GM21447 (cell line): ENCODE measurements at regions not wholly inside any gene's neighbourhood (a gene's known extent, or its start where the extent isn't known, plus 50 kb on each side); places are given as distances from the start of the nearest gene placed in this dataset.
"Not testable (repeated sequence)": the region's sequence is repeated elsewhere in the genome, so short reads cannot be mapped to it uniquely, and the experiment has no call there.

ENCODE experiments used
- ATAC-seq: cut with Tn5 transposase; IDR thresholded peaks from one replicate; pipeline ENCODE4 v1.9.1; 2021; ENCODE audit not compliant: unreplicated experiment

- ATAC-seq, result no peak
These were observed 336.1 kb downstream of the RPS29 start for GRCh38 chr14:49250109-49250508.

GRCh38 chr14:49249022-49249421 lies 337.2 kb downstream of the RPS29 start:
- no peak for ATAC-seq

GRCh38 chr14:49243777-49244176 lies 342.4 kb downstream of the RPS29 start:
- ATAC-seq, result not testable (repeated sequence)

GRCh38 chr14:49240383-49240782 lies 345.8 kb downstream of the RPS29 start:
- ATAC-seq, result no peak

DNA sequence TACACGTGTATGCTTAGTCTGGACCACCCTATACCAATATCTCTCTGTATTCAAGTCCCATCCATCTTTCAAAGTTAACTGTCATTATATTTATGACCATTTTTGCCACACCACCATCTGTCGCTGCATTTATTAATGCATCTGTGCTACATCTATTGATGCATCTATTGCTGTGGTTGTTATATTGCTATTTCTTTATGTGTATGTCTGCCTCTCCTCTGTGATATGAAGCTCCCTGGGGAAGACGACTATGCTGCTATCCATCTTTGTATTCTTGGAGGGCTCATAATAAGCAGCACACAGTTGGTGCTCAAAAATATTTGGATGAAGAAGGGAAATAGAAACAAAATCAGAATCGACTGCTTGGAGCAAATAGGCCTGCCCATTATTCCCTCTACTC lies 357.6 kb downstream of the RPS29 start:
- ATAC-seq, result no peak

DNA sequence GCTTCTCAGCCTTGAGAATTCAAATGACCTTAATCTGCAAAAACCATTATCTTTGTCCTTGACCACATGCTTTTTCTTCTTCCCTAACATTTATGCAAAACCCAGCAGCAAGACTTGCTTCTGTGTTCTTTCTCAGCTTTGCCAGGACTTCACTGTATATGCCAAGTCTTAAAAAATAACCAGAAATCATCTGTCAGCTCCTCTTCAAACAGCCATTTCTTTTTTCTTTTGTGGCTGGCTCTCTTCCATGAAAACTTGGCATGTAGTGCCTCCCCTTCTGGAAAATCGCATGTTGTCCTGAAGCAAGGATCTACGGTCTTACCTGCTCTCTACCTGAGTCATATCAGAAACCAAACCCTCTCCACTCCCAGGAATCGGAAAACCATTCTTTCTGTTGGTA lies 364.9 kb downstream of the RPS29 start:
- no peak for ATAC-seq

GRCh38 chr14:49220492-49220891 lies 365.7 kb downstream of the RPS29 start:
- no peak for ATAC-seq

DNA sequence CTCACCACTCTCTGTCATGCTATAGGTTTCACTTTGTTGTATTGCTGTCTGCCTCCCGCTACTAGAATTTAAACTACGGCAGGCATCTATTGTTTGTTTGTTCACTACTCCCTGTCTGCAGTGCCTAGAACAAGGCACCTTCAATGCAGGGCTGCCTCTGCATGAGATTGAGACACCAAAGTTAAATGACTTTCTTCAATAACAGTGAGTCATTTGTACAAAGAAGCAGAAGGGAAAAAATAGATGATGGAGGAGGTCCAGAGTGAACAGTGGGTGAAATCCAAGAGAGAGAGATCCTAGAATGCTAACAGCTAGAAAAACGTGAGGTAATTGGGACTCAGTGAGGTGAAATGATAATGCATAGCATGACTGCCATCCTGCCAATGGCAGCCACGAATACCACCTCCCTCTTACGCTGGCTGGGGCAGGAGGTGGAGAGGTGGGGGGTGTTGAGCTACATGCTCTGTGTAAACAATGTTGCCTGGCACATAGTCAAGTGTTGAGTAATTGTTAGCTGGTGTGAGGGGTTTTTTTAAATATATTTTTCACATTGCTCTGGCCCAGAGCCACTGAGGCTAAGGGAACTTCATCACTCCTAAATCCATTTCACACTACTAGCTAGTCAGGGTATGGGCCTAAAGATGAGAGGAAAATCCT lies 367.6 kb downstream of the RPS29 start:
- no peak for ATAC-seq

DNA sequence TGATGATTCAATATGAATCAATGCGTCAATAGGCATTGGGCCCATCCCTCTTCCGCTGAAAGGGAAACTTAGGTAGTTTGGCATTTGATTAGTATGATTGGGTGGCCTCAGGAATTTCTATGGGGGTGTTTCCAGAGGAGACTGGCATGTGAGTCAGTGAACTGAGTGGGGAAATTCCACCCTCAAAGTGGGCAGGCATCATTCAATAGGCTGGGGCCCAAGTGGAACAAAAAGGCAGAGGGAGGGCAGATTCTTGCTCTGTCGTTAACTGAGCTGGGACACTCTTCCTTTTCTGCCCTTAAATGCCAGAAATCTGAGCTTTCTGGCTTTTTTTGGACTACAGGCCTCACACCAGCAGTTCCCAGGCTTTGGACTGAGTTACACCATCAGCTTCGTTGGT lies 373.5 kb downstream of the RPS29 start:
- no peak for ATAC-seq

- ATAC-seq, result no peak
These were observed 376.8 kb downstream of the RPS29 start for GRCh38 chr14:49209416-49209815.

DNA sequence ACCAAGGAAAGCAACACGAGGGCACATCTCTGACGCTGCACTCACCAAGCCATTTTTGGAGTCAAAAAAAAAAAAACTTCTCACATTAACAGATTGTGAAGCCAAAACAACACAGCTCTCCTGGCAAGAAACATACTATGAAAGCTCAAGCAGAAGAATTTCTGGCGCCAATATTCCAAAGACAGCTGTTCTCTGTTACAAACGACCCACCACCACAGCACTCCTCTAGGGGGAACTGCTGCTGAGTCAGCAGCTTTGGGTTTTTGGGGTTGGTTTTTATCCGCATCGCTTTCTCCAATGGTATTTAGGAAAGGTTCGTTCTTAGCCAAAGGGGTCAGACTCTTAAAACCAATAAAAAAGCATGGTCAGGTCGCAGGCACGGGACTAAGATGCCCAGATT lies 379.4 kb downstream of the RPS29 start:
- no peak for ATAC-seq

DNA sequence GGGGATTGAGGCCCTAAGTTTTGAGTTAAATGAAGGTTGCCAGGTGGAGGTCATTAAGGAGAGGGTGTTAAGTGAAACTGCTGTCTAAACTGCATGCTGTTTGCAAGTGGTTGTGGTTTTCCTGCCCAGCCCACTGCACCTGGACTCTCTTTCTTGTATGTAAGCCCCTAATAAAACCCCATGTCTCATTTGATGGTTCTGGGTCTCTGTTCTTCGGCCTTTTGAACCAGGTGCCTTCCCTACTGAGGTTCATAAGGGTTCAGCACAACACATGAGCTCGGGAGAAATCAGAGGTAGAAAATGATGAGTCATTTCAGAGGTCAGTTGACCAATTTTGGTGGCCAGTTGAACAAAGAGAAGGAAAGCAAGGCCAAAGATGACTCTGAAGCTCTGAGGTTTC lies 382.5 kb downstream of the RPS29 start:
- no peak for ATAC-seq

DNA sequence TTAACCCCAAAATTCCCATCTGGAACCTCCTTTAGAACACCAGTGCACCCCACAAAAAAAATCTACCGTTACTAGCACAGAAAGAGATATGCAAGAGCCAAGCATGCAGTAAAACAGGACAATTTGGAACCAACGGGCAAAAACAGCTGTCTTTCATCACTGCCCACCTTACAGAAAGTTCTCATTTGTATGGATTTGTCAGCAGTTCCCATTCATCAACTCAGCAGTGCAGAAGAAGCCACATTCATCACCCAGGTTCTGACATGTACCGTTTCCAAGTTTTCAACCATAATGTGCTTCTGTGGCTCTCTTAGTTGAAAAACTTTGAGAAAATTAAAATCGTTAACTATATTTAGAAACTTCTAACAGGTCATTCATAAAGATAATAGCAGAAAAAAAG lies 387.0 kb downstream of the RPS29 start:
- ATAC-seq, result no peak

GRCh38 chr14:49196327-49196726 lies 389.9 kb downstream of the RPS29 start:
- ATAC-seq, result no peak

GRCh38 chr14:49194067-49194466 lies 392.1 kb downstream of the RPS29 start:
- ATAC-seq, result no peak

GRCh38 chr14:49193332-49194065 lies 392.7 kb downstream of the RPS29 start:
- peak; percentile 98 for ATAC-seq

DNA sequence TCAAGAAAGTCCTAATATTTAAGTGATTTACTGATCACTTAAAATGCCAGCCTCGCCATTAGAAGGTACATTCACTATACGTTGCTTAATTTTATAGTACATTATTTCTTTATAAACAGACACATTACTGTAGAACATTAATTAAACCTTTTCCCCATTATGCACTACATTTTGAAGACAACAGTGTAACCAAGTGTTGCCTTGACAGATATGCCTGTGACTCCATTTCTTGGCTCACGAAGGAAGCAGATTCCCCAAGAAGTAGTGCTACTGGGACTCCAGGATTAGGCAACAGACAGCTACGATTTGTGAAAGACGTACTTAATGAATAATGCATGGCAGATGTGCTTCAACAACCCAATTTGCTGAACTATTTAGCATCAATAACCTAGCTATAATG lies 394.8 kb downstream of the RPS29 start:
- no peak for ATAC-seq

DNA sequence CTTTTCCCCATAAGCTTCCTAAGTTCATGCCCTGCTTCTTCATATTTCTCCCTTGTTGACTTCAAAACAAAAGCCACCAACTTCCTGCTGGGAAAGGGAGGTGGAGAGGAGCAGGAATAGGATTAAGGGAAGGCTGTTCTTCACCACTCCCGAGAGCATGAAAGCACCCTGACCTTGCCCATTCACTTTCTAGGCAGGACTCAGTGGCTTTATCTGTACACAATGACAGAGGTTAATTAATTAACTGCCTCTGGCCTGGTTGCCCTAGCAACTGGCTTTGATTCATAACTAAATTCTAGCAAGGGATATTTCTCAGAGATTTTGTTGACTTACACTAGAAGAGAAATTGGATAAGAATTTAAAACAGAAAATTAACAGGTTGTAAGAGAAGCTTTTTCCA lies 396.8 kb downstream of the RPS29 start:
- ATAC-seq, result no peak

GRCh38 chr14:49187799-49188198 lies 398.4 kb downstream of the RPS29 start:
- ATAC-seq, result no peak

DNA sequence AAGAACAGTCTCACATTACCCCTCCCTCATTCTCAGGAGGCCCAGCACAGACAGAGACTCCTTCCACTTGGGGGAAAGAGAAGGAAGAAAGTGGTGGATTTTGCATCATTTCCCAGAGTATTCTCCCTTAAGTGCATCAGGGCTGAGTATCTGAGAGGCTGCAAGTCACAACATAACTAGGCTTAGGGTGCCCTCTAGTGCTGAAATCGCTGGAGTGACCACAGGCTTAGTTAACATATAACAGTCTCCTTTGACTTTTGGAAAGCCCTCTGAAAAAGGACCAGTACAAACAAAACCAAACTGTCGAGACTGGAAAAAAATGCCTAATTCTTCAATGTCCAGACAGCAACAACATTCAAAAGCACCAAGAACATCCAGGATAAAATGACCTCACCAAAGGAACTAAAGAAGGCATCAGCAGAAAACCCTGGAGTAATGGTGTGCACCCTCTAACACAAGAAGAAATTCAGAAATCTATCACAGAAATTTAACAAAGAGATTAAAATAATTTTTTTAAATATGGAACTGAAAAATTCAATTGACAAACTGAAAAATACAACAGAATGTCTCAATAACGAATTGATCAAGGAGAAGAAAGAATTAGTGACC lies 412.3 kb downstream of the RPS29 start:
- ATAC-seq, result peak; percentile 98

DNA sequence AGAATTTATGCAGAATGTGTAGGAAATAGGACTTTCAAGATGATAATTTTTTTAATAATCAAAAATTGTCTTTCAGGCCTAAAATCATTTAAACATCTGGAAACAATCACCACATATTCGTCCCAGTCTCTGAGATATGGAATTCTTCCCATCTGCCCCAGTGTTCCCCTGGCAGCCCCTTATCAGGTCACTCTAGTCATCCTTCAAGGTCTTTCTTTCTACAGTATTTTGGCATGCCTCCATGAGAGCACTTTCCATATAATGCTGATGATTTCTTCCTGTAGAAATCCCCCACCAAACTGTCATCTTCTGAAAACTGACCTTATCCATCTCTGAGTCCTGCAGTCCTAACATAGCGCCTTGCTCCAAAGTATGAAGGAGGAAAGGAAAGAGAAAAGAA lies 422.1 kb downstream of the RPS29 start:
- no peak for ATAC-seq

GRCh38 chr14:49160983-49161382 lies 425.2 kb downstream of the RPS29 start:
- ATAC-seq, result no peak
